HepG2 (cell line): ENCODE measurements at regions not wholly inside any gene's neighbourhood (a gene's known extent, or its start where the extent isn't known, plus 50 kb on each side); places are given as distances from the start of the nearest gene placed in this dataset.

Experiments
- ATAC-seq: fragments of 200-7000 bp; cut with Tn5 transposase; 3 replicates; pipeline ENCODE4 v1.9.1; 2020; ENCODE audit warnings: mild to moderate bottlenecking, moderate library complexity
- BruUV-seq: library from RNA; stranded (reverse); fragments of 400-500 nt; replicated peaks from 2 replicates; lab custom pipeline; 2021; lab: Mats Ljungman, UMichigan
- CTCF ChIA-PET: fragments of 300-600 bp; formaldehyde crosslinking; extraction: SDS; loops from one replicate; lab custom pipeline; 2021; ENCODE audit warnings: low total read pairs, inconsistent platforms, low intra/inter-chr PET ratio; lab: Yijun Ruan, JAX
- POLR2A ChIA-PET: fragments of 350-600 bp; sonication (Branson Sonifier 250); formaldehyde crosslinking; loops from one replicate; lab custom pipeline; 2020; ENCODE audit warnings: antibody characterized with exemption, inconsistent platforms; lab: Yijun Ruan, JAX
- DNase-seq: peaks from one replicate; pipeline ENCODE4 v3.0.0-alpha.2; 2015; ENCODE audit warnings: low spot score
- FAIRE-seq: peaks from 3 replicates; lab custom pipeline; 2011; peaks lifted over from hg19 to GRCh38; lab: Jason Lieb, UNC
- H2AFZ ChIP-seq: one replicate; pipeline ENCODE4 v1.6.1; 2011; ENCODE audit warnings: low read length, inconsistent platforms
- H3K27ac ChIP-seq: fragments of 300-600 bp; 3 replicates; pipeline ENCODE4 v1.8.0; 2011; ENCODE audit warnings: mixed run types, mild to moderate bottlenecking, mixed read lengths, low read length, inconsistent platforms; ENCODE audit not compliant: insufficient read depth; ENCODE audit errors: extremely low read length
- H3K27me3 ChIP-seq, 2 experiments: fragments of 200-600 bp in 1 of 2; 2 replicates in 1 of 2; 3 replicates in 1 of 2; pipeline versions ENCODE4 v1.6.0 to v1.8.0; 2011; ENCODE audit warnings: low read length in 2 of 2, mild to moderate bottlenecking in 2 of 2, moderate library complexity in 2 of 2, inconsistent platforms in 1 of 2; ENCODE audit not compliant: insufficient read depth in 2 of 2, control insufficient read depth in 1 of 2
- H3K36me3 ChIP-seq, 2 experiments: fragments of 200-600 bp in 1 of 2; replicated peaks in 1 of 2; 2 replicates in 1 of 2; 3 replicates in 1 of 2; pipeline versions ENCODE4 v1.5.1 to v1.8.0; 2011; ENCODE audit warnings: low read length in 2 of 2, inconsistent platforms in 1 of 2; ENCODE audit not compliant: insufficient read depth in 2 of 2, control insufficient read depth in 1 of 2
- H3K4me1 ChIP-seq: 2 replicates; pipeline ENCODE4 v1.5.1; 2012; ENCODE audit warnings: low read length, inconsistent platforms; ENCODE audit not compliant: insufficient read depth
- H3K4me2 ChIP-seq: 2 replicates; pipeline ENCODE4 v1.6.0; 2011; ENCODE audit warnings: low read depth, low read length, inconsistent platforms
- H3K4me3 ChIP-seq, 3 experiments: fragments of 200-600 bp in 1 of 3; sonication (generic), shearing (Covaris generic) in 1 of 3; replicated peaks in 1 of 3; 2 replicates each; pipeline ENCODE4 v1.5.1; 2011 to 2016; ENCODE audit warnings: low read length in 3 of 3, inconsistent platforms in 2 of 3, low read depth in 2 of 3, mild to moderate bottlenecking in 2 of 3, control low read depth in 1 of 3, mixed read lengths in 1 of 3; ENCODE audit not compliant: insufficient read depth in 1 of 3
- H3K79me2 ChIP-seq: one replicate; pipeline ENCODE4 v1.6.1; 2011; ENCODE audit warnings: low read length, inconsistent platforms; ENCODE audit not compliant: insufficient read depth
- H3K9ac ChIP-seq: 2 replicates; pipeline ENCODE4 v1.6.0; 2011; ENCODE audit warnings: mild to moderate bottlenecking, low read depth, low read length, inconsistent platforms; ENCODE audit not compliant: insufficient read depth
- H3K9me3 ChIP-seq: 2 replicates; pipeline ENCODE4 v1.5.1; 2012; ENCODE audit warnings: mild to moderate bottlenecking, low read length
- H4K20me1 ChIP-seq: 2 replicates; pipeline ENCODE4 v1.6.0; 2011; ENCODE audit warnings: inconsistent platforms, mild to moderate bottlenecking, low read length, moderate library complexity; ENCODE audit not compliant: insufficient read depth
- ATAD3A ChIP-seq: sonication (generic); formaldehyde crosslinking; IDR thresholded peaks from 2 replicates; pipeline ENCODE4 v1.4.0; 2020; ENCODE audit warnings: missing genetic modification reagents
- HDAC2 ChIP-seq: sonication (generic); formaldehyde crosslinking; IDR thresholded peaks from 2 replicates; pipeline ENCODE4 v1.4.0; 2020; ENCODE audit warnings: missing genetic modification reagents
- HNF4A ChIP-seq: sonication (generic); formaldehyde crosslinking; IDR thresholded peaks from 2 replicates; pipeline ENCODE4 v1.4.0; 2020; ENCODE audit warnings: missing genetic modification reagents
- IRX3 ChIP-seq: sonication (generic); formaldehyde crosslinking; IDR thresholded peaks from 2 replicates; pipeline ENCODE4 v1.8.1; 2023; ENCODE audit warnings: mild to moderate bottlenecking, low read depth, missing genetic modification reagents, borderline replicate concordance
- MEIS2 ChIP-seq: sonication (generic); formaldehyde crosslinking; IDR thresholded peaks from 2 replicates; pipeline ENCODE4 v1.9.0; 2021; ENCODE audit warnings: mild to moderate bottlenecking, missing genetic modification reagents
- MYC ChIP-seq: sonication (generic); formaldehyde crosslinking; IDR thresholded peaks from 2 replicates; pipeline ENCODE4 v1.9.0; 2021; ENCODE audit warnings: missing genetic modification reagents, borderline replicate concordance
- NFIB ChIP-seq: sonication (generic); formaldehyde crosslinking; IDR thresholded peaks from 2 replicates; pipeline ENCODE4 v1.9.0; 2021; ENCODE audit warnings: missing genetic modification reagents, mild to moderate bottlenecking, borderline replicate concordance
- PAXIP1 ChIP-seq: sonication (generic); formaldehyde crosslinking; conservative IDR thresholded peaks from 2 replicates; pipeline ENCODE4 v1.4.0; 2020; ENCODE audit warnings: mild to moderate bottlenecking, missing genetic modification reagents, moderate library complexity
- SALL1 ChIP-seq: sonication (generic); formaldehyde crosslinking; IDR thresholded peaks from 2 replicates; pipeline ENCODE4 v1.8.0; 2022; ENCODE audit warnings: mild to moderate bottlenecking, missing genetic modification reagents
- ZBTB37 ChIP-seq: sonication (generic); formaldehyde crosslinking; IDR thresholded peaks from 2 replicates; pipeline ENCODE4 v1.4.0; 2020; ENCODE audit warnings: mild to moderate bottlenecking, missing genetic modification reagents
- ZMYM4 ChIP-seq: sonication (generic); formaldehyde crosslinking; IDR thresholded peaks from 2 replicates; pipeline ENCODE4 v1.8.1; 2023; ENCODE audit warnings: mild to moderate bottlenecking, missing genetic modification reagents
- ZNF256 ChIP-seq: sonication (generic); formaldehyde crosslinking; conservative IDR thresholded peaks from 2 replicates; pipeline ENCODE4 v1.4.0; 2020; ENCODE audit warnings: missing genetic modification reagents
- ZNF329 ChIP-seq: sonication (generic); formaldehyde crosslinking; IDR thresholded peaks from 2 replicates; pipeline ENCODE4 v1.9.0; 2021; ENCODE audit warnings: low read depth, mild to moderate bottlenecking, missing genetic modification reagents
- ZNF34 ChIP-seq: sonication (generic); formaldehyde crosslinking; IDR thresholded peaks from 2 replicates; pipeline ENCODE4 v1.4.0; 2020; ENCODE audit warnings: mild to moderate bottlenecking, missing genetic modification reagents, borderline replicate concordance
- ZNF644 ChIP-seq: IDR thresholded peaks from 2 replicates; pipeline ENCODE4 v1.6.1; 2016; ENCODE audit warnings: low read depth
- ZNF770 ChIP-seq: sonication (generic); formaldehyde crosslinking; IDR thresholded peaks from 2 replicates; pipeline ENCODE4 v1.5.0; 2020; ENCODE audit warnings: mild to moderate bottlenecking, missing genetic modification reagents
- WGBS: methylation state at CpG from one replicate; pipeline ENCODE4 v1.1.6; 2017; ENCODE audit warnings: low lambda C conversion rate; 5-methylcytosine and 5-hydroxymethylcytosine counted together
- in situ Hi-C: cut with HindIII; loops from 2 replicates; pipeline ENCODE4 v1.10.0; 2017; ENCODE audit warnings: low pct_unique_long_range_greater_than_20kb; ENCODE audit not compliant: extremely low pct_ligation_motif_present
- intact Hi-C: fragments of 100-400 bp; cut with micrococcal nuclease; formaldehyde crosslinking; loops from one replicate; pipeline ENCODE4 v1.10.0; 2022; ENCODE audit not compliant: unreplicated experiment

GRCh38 chr14:81980601-81981306, 447.1 kb upstream of the SEL1L start:
- H3K4me3 ChIP-seq, result no peak overlapping the region
- peak; percentile 99 for ATAC-seq
- H3K36me3 ChIP-seq, result no peaks in the 10 kb centered on the region
- intact Hi-C loops (no loop called here), in situ Hi-C loops (no loop called here)
- H4K20me1 ChIP-seq, result no peaks in the 10 kb centered on the region
- peaks cover 41% of the 10 kb centered on the region; the same call in 1 of the 2 replicates for H3K9me3 ChIP-seq
- BruUV-seq, result no TSS peak
- FAIRE-seq, result no peak
- H3K27ac ChIP-seq, result peak overlapping the region; percentile 2
- ChIA-PET CTCF (no interaction called here), POLR2A (no interaction called here)
- peaks cover 17% of the 10 kb centered on the region for H3K4me1 ChIP-seq
- DNase-seq, result peak; percentile 25
- no peak overlapping the region for H3K9ac ChIP-seq
- 5% methylated on average over 4 of the region's 4 CpGs for WGBS
- no peak overlapping the region for H2AFZ ChIP-seq
- no peak overlapping the region for H3K4me2 ChIP-seq
- no peaks in the 10 kb centered on the region for H3K27me3 ChIP-seq
- H3K79me2 ChIP-seq, result no peaks in the 10 kb centered on the region
- no peak for TF ChIP-seq ZNF770 (CRISPR knock-in tag)
- peak; percentile 76 for TF ChIP-seq SALL1 (CRISPR knock-in tag)
- peak; percentile 65 for TF ChIP-seq ZMYM4
- TF ChIP-seq HDAC2 (CRISPR knock-in tag), result no peak
- no peak for TF ChIP-seq ZNF34
- TF ChIP-seq ZNF644, result 0 out of 2 replicates have a peak, but pooled peaks have one; percentile 27
- 0 out of 2 replicates have a peak, but pooled peaks have one; percentile 35 for TF ChIP-seq PAXIP1 (CRISPR knock-in tag)
- TF ChIP-seq ATAD3A (CRISPR knock-in tag), result no peak
- TF ChIP-seq MYC, result no peak
- TF ChIP-seq ZBTB37 (CRISPR knock-in tag), result no peak
- no peak for TF ChIP-seq ZNF256
- no peak for TF ChIP-seq NFIB (CRISPR knock-in tag)
- TF ChIP-seq IRX3 (CRISPR knock-in tag), result no peak
- TF ChIP-seq MEIS2 (CRISPR knock-in tag), result no peak
- TF ChIP-seq ZNF329 (CRISPR knock-in tag), result no peak
- TF ChIP-seq HNF4A, result peak; percentile 65; the same call in 1 of the 2 replicates
